Motor neuron (in vitro differentiated cells): ENCODE measurements at regions not wholly inside any gene's neighbourhood (a gene's known extent, or its start where the extent isn't known, plus 50 kb on each side); places are given as distances from the start of the nearest gene placed in this dataset.

Experiments
- ATAC-seq, 8 experiments: fragments of 200-7000 bp; cut with Tn5 transposase; replicated peaks in 6 of 8; 2 replicates each; pipeline ENCODE4 v1.8.0; 2021; ENCODE audit warnings: mild to moderate bottlenecking in 8 of 8, moderate library complexity in 8 of 8
- H3K27ac ChIP-seq, 2 donors: fragments of 250-450 bp; sonication (Bioruptor Pico); 2 replicates each; pipeline ENCODE4 v1.9.0; 2021; ENCODE audit warnings: antibody characterized with exemption in 2 of 2, mild to moderate bottlenecking in 2 of 2, moderate library complexity in 1 of 2
- H3K4me1 ChIP-seq, 2 donors: fragments of 250-450 bp; sonication (Bioruptor Pico); replicated peaks in 1 of 2; 2 replicates each; pipeline ENCODE4 v1.6.1; 2021; ENCODE audit warnings: antibody characterized with exemption in 2 of 2, mild to moderate bottlenecking in 2 of 2, moderate library complexity in 1 of 2
- H3K4me3 ChIP-seq, 5 donors: fragments of 250-450 bp; sonication (Bioruptor Pico); 2 replicates each; pipeline ENCODE4 v1.9.0; 2021; ENCODE audit warnings: antibody characterized with exemption in 5 of 5, mild to moderate bottlenecking in 5 of 5, moderate library complexity in 4 of 5
- whole genome bisulfite sequencing, 10 experiments: fragments of 450-650 bp; shearing (Covaris generic); methylation state at CpG; one replicate each; pipeline ENCODE4 v1.0.0; 2022; 5-methylcytosine and 5-hydroxymethylcytosine counted together
- in situ Hi-C, 9 experiments: fragments of 400-800 bp; cut with MboI; loops; one replicate each; pipeline ENCODE4 v1.15.0; 2021; ENCODE audit warnings: low sequenced_read_pairs in 9 of 9, low pct_unique_long_range_greater_than_20kb in 2 of 9; ENCODE audit not compliant: unreplicated experiment in 9 of 9

- no peak overlapping the region for H3K4me3 ChIP-seq
- H3K27ac ChIP-seq, result no peak overlapping the region
- ATAC-seq, result no peak
- in situ Hi-C loops, result no loop called here
- H3K4me1 ChIP-seq, result peaks cover 8 to 12% of the 10 kb centered on the region in 2 donors
These were observed 87.6 kb upstream of the MTPN start for GRCh38 chr7:136064627-136065237.

GRCh38 chr7:136064081-136064480, 86.9 kb upstream of the MTPN start:
- in situ Hi-C loops, result no loop called here
- peaks cover 8 to 12% of the 10 kb centered on the region in 2 donors for H3K4me1 ChIP-seq
- H3K27ac ChIP-seq, result no peak overlapping the region
- no peak for ATAC-seq
- H3K4me3 ChIP-seq, result no peak overlapping the region
- 8 to 97% (median 64%) methylated on average over 1 to 4 of the region's 4 CpGs; no CpG with 5 or more reads in 2 of the 10 experiments for WGBS, 10 experiments

DNA sequence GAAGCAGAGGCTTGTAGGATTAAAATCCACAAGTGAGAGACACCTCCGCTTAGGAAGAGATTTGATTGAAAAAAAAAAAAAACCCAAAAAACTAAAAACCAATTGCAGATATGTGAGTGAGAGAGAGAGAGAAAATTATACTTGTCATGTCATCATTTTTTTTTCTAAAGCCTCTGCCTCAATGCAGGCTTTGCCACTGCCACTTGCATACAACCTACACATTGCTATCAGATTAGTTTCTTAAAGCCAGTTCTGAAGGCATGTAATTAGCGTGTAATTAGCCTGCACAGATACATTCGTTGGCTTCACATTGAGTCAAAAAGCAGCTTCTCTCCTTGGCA, 86.1 kb upstream of the MTPN start:
- ATAC-seq, result no peak
- 0 to 100% (median 88%) methylated on average over 1 to 3 of the region's 3 CpGs; no CpG with 5 or more reads in 1 of the 10 experiments for WGBS, 10 experiments
- in situ Hi-C loops, result no loop called here

GRCh38 chr7:136062625-136063325, 85.6 kb upstream of the MTPN start:
- no peak overlapping the region for H3K27ac ChIP-seq
- 0 to 100% (median 37%) methylated on average over 1 to 4 of the region's 4 CpGs for WGBS, 10 experiments
- H3K4me1 ChIP-seq, result peaks cover 8 to 12% of the 10 kb centered on the region in 2 donors
- no peak overlapping the region for H3K4me3 ChIP-seq
- in situ Hi-C loops, result no loop called here
- ATAC-seq, result peak in 6 of 8 experiments; percentile 35 to 74 (median 46)

More for the DNA sequence above, 86.1 kb upstream of the MTPN start:
- peaks cover 8 to 12% of the 10 kb centered on the region in 2 donors for H3K4me1 ChIP-seq
- no peak overlapping the region for H3K27ac ChIP-seq
- no peak overlapping the region for H3K4me3 ChIP-seq

GRCh38 chr7:136061433-136061832, 84.3 kb upstream of the MTPN start:
- H3K4me3 ChIP-seq, result no peak overlapping the region
- H3K27ac ChIP-seq, result no peak overlapping the region
- 0 to 100% (median 93%) methylated on average over 1 to 3 of the region's 3 CpGs for WGBS, 10 experiments
- peaks cover 8 to 12% of the 10 kb centered on the region in 2 donors for H3K4me1 ChIP-seq
- ATAC-seq, result no peak
- in situ Hi-C loops, result no loop called here

DNA sequence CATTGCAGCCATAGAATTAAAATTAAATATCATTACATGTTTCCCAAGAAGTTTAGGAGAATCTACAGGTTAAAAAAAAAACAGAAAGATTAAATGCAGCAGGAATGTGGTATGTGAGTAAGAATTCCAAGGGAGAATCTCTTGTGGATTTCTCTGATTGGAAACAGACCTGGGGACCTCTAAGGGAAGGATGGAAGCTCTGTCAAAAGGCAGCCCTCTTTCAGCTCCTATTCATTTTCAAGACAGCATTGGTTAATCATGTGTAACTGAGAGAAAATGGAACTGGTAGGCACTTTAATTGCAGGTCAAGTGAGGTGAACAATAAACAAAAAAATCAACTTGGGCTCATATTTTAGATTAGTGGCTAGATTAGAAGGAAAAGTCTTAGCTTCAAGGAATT, 81.4 kb upstream of the MTPN start:
- Histone ChIP-seq H3K4me3 (no peak overlapping the region), H3K4me1 (peaks cover 8% of the 10 kb centered on the region in 2 donors), H3K27ac (no peak overlapping the region)
- ATAC-seq, result no peak
- in situ Hi-C loops, result no loop called here

DNA sequence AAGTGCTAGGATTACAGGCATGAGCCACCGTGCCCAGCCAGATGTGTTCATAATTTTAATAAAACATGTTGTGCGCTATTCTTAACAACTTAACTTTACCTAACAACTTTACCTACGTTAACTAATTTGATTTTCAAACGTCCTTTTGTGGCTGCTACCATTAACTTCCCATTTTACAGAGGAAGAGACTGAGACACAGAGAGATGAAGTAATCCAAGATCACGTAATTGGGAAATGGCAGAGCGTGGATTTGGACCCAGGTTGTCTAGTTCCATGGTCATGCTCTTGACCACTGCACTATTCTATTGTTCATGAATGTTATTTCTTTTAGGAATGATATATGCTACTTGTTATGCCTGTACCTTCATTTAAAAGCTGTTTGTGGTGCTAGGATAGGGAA, 80.3 kb upstream of the MTPN start:
- in situ Hi-C loops, result no loop called here
- WGBS, 10 experiments, result 26 to 83% (median 63%) methylated on average over 2 to 6 of the region's 6 CpGs; no CpG with 5 or more reads in 1 of the 10 experiments
- Histone ChIP-seq H3K4me1 (peaks cover 0 to 4% of the 10 kb centered on the region in 2 donors), H3K27ac (no peak overlapping the region), H3K4me3 (no peak overlapping the region)
- ATAC-seq, result no peak

GRCh38 chr7:136056651-136057231, 79.6 kb upstream of the MTPN start:
- ATAC-seq, result peak in 1 of 8 experiments; percentile 30
- WGBS, 10 experiments, result 7 to 88% (median 59%) methylated on average over 2 to 6 of the region's 6 CpGs; no CpG with 5 or more reads in 2 of the 10 experiments
- Histone ChIP-seq H3K27ac (no peak overlapping the region), H3K4me1 (no peaks in the 10 kb centered on the region), H3K4me3 (no peak overlapping the region)
- in situ Hi-C loops, result no loop called here

DNA sequence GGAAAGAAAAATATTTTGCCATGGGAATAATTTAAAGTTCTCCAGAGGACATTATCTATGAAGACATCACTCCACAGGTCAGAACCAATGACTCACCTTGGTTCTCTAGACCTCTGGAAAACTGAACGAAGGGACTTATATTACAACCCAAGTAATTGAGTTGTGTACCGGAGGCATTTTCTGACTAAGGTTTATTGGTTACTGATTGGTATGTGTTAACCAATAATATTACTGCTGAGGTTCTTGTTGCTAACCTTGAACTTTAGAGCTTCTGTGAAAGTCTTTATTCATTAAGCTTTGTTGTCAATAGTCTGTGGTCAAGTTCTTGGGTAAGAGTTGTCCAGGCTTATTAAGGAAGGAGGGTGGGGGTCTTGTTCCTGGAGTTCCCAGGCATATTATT, 78.1 kb upstream of the MTPN start:
- in situ Hi-C loops, result no loop called here
- no peak overlapping the region for H3K4me3 ChIP-seq
- H3K4me1 ChIP-seq, result no peaks in the 10 kb centered on the region
- ATAC-seq, result no peak
- H3K27ac ChIP-seq, result no peak overlapping the region
- 67 to 100% (median 100%) methylated on average over 1 to 2 of the region's 2 CpGs; no CpG with 5 or more reads in 2 of the 10 experiments for WGBS, 10 experiments

- Histone ChIP-seq H3K27ac (no peak overlapping the region), H3K4me3 (no peak overlapping the region), H3K4me1 (no peaks in the 10 kb centered on the region)
- WGBS, 10 experiments, result 18 to 92% (median 78%) methylated on average over 2 to 6 of the region's 6 CpGs; no CpG with 5 or more reads in 2 of the 10 experiments
- ATAC-seq, result no peak
- in situ Hi-C loops, result no loop called here
These were observed 76.7 kb upstream of the MTPN start for GRCh38 chr7:136053689-136054485.

DNA sequence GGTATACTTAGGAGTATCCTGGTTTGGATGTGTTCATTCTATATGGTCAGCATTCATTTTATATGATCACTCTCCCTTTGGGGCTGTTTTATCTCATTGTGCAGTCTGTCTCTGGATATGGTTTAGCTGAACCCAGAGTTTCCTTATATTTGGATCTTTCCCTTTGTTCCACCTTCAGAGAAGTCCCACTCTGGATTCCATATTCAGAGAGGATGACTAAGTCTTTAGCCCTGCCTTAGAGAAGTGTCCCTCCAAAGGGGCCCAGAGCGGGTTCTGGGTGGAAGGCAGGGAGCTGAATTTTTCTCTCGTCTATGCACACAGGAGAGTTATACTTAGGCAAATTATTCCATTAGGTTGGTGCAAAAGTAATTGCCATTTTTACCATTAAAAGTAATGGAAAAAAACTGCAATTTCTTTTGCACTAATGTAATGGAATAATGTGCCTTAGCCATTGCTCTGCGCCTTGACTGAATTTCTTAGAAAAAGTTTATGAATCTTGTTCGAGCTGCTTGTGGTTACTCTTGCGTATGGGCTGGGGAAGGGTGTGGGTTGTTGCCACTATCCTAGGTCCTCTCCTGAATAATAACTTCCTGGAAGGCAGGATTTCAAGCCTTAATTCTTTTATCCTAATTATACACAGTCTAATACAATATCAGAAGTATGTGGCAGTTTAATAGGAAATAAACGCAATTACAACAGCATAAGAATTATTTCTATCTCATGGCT, 74.2 kb upstream of the MTPN start:
- no peak overlapping the region for H3K27ac ChIP-seq
- peak in 2 of 8 experiments; percentile 90 for ATAC-seq
- no peak overlapping the region for H3K4me3 ChIP-seq
- in situ Hi-C loops, result no loop called here
- 28 to 100% (median 82%) methylated on average over 2 to 6 of the region's 6 CpGs; no CpG with 5 or more reads in 1 of the 10 experiments for WGBS, 10 experiments
- no peaks in the 10 kb centered on the region for H3K4me1 ChIP-seq

DNA sequence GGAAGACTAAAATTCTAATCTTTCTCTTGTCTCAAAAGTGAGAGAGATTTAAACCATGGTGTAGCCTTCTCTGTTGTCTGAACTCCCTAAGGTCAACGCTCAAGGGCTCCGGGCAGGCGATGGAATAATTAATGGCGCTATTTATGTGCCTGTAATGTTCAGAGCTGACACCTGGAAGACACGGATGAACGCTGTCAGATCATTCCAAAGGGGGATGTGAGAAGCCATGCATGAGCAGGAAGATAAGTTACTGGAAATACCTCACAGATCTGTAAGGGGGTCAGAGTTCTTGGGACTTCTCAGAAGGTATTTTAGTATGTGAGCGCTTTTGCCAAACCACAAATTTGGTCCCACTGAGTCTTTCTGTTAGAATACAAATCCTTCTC, 73.3 kb upstream of the MTPN start:
- 10 to 97% (median 61%) methylated on average over 2 to 7 of the region's 7 CpGs for WGBS, 10 experiments
- H3K27ac ChIP-seq, result no peak overlapping the region
- in situ Hi-C loops, result no loop called here
- ATAC-seq, result peak in 3 of 8 experiments; percentile 35 to 44 (median 41)
- H3K4me1 ChIP-seq, result no peaks in the 10 kb centered on the region
- H3K4me3 ChIP-seq, result no peak overlapping the region
